ENCODE measurements at regions not wholly inside any gene's neighbourhood (a gene's known extent, or its start where the extent isn't known, plus 50 kb on each side); places are given as distances from the start of the nearest gene placed in this dataset.

- no peak for TF ChIP-seq ELF4 (IDR thresholded peaks at IDR 0.05)
- TF ChIP-seq FOXA1 (IDR thresholded peaks at IDR 0.05) = no peak
- TF ChIP-seq SUZ12 (IDR thresholded peaks at IDR 0.05) = no peak
- no peak for TF ChIP-seq BHLHE40 (IDR thresholded peaks at IDR 0.05; ENCODE audit: borderline replicate concordance)
- no peak for TF ChIP-seq FOXM1 (IDR thresholded peaks at IDR 0.05; ENCODE audit: borderline replicate concordance)
- no peak for TF ChIP-seq SP1 (IDR thresholded peaks at IDR 0.05)
- TF ChIP-seq LEF1 (IDR thresholded peaks at IDR 0.05; ENCODE audit: borderline replicate concordance) = no peak
- TF ChIP-seq, protein P1, sequence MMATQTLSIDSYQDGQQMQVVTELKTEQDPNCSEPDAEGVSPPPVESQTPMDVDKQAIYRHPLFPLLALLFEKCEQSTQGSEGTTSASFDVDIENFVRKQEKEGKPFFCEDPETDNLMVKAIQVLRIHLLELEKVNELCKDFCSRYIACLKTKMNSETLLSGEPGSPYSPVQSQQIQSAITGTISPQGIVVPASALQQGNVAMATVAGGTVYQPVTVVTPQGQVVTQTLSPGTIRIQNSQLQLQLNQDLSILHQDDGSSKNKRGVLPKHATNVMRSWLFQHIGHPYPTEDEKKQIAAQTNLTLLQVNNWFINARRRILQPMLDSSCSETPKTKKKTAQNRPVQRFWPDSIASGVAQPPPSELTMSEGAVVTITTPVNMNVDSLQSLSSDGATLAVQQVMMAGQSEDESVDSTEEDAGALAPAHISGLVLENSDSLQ (IDR thresholded peaks at IDR 0.05) = no peak
- no peak for TF ChIP-seq TARDBP (IDR thresholded peaks at IDR 0.05)
These were observed 151.7 kb upstream of the CASK start for GRCh38 chrX:42075032-42075431.

Measured in HEK293T (cell line).